Activated CD8-positive, alpha-beta T cell treated with anti-CD3 and anti-CD28 coated beads for 36 hours (primary cell): ENCODE measurements at regions not wholly inside any gene's neighbourhood (a gene's known extent, or its start where the extent isn't known, plus 50 kb on each side); places are given as distances from the start of the nearest gene placed in this dataset.

Source experiments
- ATAC-seq: fragments of 200-7000 bp; cut with Tn5 transposase; one replicate; pipeline ENCODE4 v1.10.0; 2021; ENCODE audit warnings: mild to moderate bottlenecking, moderate library complexity
- CTCF ChIA-PET: fragments of 350-600 bp; sonication (Branson Sonifier 250); formaldehyde crosslinking; loops from one replicate; lab custom pipeline; 2021; ENCODE audit warnings: antibody characterized with exemption; lab: Charles Lee
- POLR2A ChIA-PET: fragments of 350-600 bp; sonication (Branson Sonifier 250); formaldehyde crosslinking; loops from one replicate; lab custom pipeline; 2021; ENCODE audit warnings: antibody characterized with exemption; lab: Charles Lee
- DNase-seq: peaks from one replicate; pipeline ENCODE4 v3.0.0-alpha.2; 2020
- H3K27ac Mint-ChIP-seq: one replicate; pipeline ENCODE4 v1.8.0; 2021; ENCODE audit warnings: mild to moderate bottlenecking, mixed read lengths
- H3K27me3 Mint-ChIP-seq: one replicate; pipeline ENCODE4 v1.8.0; 2021; ENCODE audit warnings: mixed read lengths
- H3K36me3 Mint-ChIP-seq: one replicate; pipeline ENCODE4 v1.8.0; 2021; ENCODE audit warnings: low read depth, mixed read lengths
- H3K4me1 Mint-ChIP-seq: one replicate; pipeline ENCODE4 v1.8.0; 2021; ENCODE audit warnings: low read depth, mixed read lengths
- H3K4me3 Mint-ChIP-seq: one replicate; pipeline ENCODE4 v1.8.0; 2021; ENCODE audit warnings: mild to moderate bottlenecking, moderate library complexity, mixed read lengths
- H3K9me3 Mint-ChIP-seq: one replicate; pipeline ENCODE4 v1.8.0; 2021; ENCODE audit warnings: mixed read lengths
- intact Hi-C: fragments of 100-400 bp; cut with micrococcal nuclease; formaldehyde crosslinking; loops from one replicate; pipeline ENCODE4 v1.10.0; 2022
- TF ChIP-seq, protein P1 (sequence below): fragments of 200-600 bp; IDR thresholded peaks from one replicate; pipeline ENCODE4 v1.8.0; 2022; ENCODE audit warnings: antibody characterized with exemption, mild to moderate bottlenecking

DNA sequence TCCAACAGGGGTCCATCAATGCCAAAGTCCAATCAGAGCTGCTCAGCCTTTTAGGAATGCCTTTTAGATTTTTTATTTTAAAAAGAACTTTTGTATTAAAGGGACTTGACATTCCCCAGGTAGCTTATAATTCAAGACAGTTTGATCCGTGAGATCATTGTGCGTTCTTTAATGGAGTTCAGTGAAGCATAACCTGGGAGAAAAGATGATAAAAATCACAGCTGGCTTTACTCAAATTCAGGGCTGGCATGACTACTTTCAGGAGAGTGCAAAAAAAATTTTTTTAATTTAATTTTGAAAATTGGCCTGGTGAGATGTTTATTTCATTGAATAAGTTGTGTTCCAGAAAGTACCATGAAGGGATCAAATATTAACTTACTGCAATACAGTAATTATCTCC is 118.2 kb downstream of the VCX2 start:
- H3K4me3 Mint-ChIP-seq, result no peak overlapping the region
- DNase-seq, result no peak
- TF ChIP-seq, protein P1, sequence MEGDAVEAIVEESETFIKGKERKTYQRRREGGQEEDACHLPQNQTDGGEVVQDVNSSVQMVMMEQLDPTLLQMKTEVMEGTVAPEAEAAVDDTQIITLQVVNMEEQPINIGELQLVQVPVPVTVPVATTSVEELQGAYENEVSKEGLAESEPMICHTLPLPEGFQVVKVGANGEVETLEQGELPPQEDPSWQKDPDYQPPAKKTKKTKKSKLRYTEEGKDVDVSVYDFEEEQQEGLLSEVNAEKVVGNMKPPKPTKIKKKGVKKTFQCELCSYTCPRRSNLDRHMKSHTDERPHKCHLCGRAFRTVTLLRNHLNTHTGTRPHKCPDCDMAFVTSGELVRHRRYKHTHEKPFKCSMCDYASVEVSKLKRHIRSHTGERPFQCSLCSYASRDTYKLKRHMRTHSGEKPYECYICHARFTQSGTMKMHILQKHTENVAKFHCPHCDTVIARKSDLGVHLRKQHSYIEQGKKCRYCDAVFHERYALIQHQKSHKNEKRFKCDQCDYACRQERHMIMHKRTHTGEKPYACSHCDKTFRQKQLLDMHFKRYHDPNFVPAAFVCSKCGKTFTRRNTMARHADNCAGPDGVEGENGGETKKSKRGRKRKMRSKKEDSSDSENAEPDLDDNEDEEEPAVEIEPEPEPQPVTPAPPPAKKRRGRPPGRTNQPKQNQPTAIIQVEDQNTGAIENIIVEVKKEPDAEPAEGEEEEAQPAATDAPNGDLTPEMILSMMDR, result no peak
- ChIA-PET POLR2A (no interaction called here), CTCF (no interaction called here)
- no peaks in the 10 kb centered on the region for H3K36me3 Mint-ChIP-seq
- no peaks in the 10 kb centered on the region for H3K27me3 Mint-ChIP-seq
- ATAC-seq, result no peak
- intact Hi-C loops, result no loop called here
- H3K4me1 Mint-ChIP-seq, result no peaks in the 10 kb centered on the region
- H3K9me3 Mint-ChIP-seq, result no peaks in the 10 kb centered on the region
- no peak overlapping the region for H3K27ac Mint-ChIP-seq

- intact Hi-C loops, result no loop called here
- ChIA-PET CTCF (no interaction called here), POLR2A (no interaction called here)
- no peaks in the 10 kb centered on the region for H3K9me3 Mint-ChIP-seq
- H3K27me3 Mint-ChIP-seq, result no peaks in the 10 kb centered on the region
- no peak overlapping the region for H3K27ac Mint-ChIP-seq
- H3K4me1 Mint-ChIP-seq, result no peaks in the 10 kb centered on the region
- TF ChIP-seq, protein P1, result no peak
- no peaks in the 10 kb centered on the region for H3K36me3 Mint-ChIP-seq
- no peak for DNase-seq
- no peak overlapping the region for H3K4me3 Mint-ChIP-seq
- ATAC-seq, result no peak
These were observed 121.2 kb downstream of the VCX2 start for GRCh38 chrX:8049827-8050226.

GRCh38 chrX:8048466-8048865 is 121.3 kb upstream of the PNPLA4 start:
- POLR2A ChIA-PET, result no interaction called here
- no peaks in the 10 kb centered on the region for H3K27me3 Mint-ChIP-seq
- H3K4me1 Mint-ChIP-seq, result no peaks in the 10 kb centered on the region
- DNase-seq, result no peak
- no peaks in the 10 kb centered on the region for H3K36me3 Mint-ChIP-seq
- H3K27ac Mint-ChIP-seq, result no peak overlapping the region
- CTCF ChIA-PET, result no interaction called here
- TF ChIP-seq, protein P1, result no peak
- ATAC-seq, result no peak
- H3K9me3 Mint-ChIP-seq, result no peaks in the 10 kb centered on the region
- H3K4me3 Mint-ChIP-seq, result no peak overlapping the region
- intact Hi-C loops, result no loop called here

DNA sequence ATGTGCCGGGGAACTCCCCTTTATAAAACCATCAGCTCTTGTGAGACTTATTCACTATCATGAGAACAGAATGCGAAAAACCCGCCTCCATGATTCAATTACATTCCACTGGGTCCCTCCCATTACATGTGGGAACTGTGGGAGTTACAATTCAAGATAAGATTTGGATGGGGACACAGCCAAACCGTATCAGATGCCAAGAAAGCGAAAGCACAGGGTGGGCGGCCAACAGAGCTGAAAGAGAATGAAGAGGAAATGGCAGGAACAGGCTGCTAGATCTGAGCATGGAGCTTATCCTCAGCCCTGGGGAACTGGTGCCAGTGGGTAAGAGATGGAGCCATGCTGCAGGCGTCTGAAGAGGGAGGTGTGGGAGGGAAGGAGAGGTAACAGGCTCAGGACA is 117.7 kb upstream of the PNPLA4 start:
- ChIA-PET POLR2A (no interaction called here), CTCF (no interaction called here)
- H3K27ac Mint-ChIP-seq, result no peak overlapping the region
- TF ChIP-seq, protein P1, result no peak
- H3K27me3 Mint-ChIP-seq, result no peaks in the 10 kb centered on the region
- no peak for ATAC-seq
- no peaks in the 10 kb centered on the region for H3K4me1 Mint-ChIP-seq
- DNase-seq, result no peak
- intact Hi-C loops, result no loop called here
- no peak overlapping the region for H3K4me3 Mint-ChIP-seq
- no peaks in the 10 kb centered on the region for H3K9me3 Mint-ChIP-seq
- H3K36me3 Mint-ChIP-seq, result no peaks in the 10 kb centered on the region

DNA sequence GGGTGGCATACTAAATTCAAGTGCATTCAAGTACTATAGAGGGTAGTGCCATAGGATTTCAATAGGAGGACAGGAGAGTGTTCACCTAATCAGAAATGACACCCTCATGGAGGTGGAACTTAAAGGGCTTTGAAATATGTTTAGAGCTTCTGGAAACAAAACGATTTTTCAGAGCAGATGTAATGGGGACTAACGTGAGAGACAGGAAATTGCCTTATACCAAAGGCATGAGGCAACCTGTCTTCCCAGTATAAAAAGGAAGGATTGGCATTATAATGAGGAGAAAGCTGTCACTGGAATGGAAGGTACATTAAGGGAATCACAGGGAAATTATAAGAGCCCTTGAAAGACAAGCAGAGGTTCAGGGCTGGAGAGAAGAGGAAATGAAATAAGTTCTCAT is 116.3 kb upstream of the PNPLA4 start:
- Mint-ChIP-seq H3K27me3 (no peaks in the 10 kb centered on the region), H3K9me3 (no peaks in the 10 kb centered on the region), H3K4me3 (no peak overlapping the region), H3K36me3 (no peaks in the 10 kb centered on the region), H3K4me1 (peaks cover 2% of the 10 kb centered on the region), H3K27ac (no peak overlapping the region)
- no peak for DNase-seq
- intact Hi-C loops, result no loop called here
- TF ChIP-seq, protein P1, result no peak
- ATAC-seq, result no peak
- ChIA-PET POLR2A (no interaction called here), CTCF (no interaction called here)
